MCF 10A (cell line): ENCODE measurements at regions not wholly inside any gene's neighbourhood (a gene's known extent, or its start where the extent isn't known, plus 50 kb on each side); places are given as distances from the start of the nearest gene placed in this dataset.
A peak's percentile ranks its signal among the peaks of the same experiment; 100 is the strongest.

ENCODE experiments used
- BruUV-seq: library from RNA; stranded (reverse); fragments of 400-500 nt; replicated peaks from 2 replicates; lab custom pipeline; 2021; lab: Mats Ljungman, UMichigan
- CTCF ChIA-PET: fragments of 300-600 bp; sonication (Branson Sonifier 250); formaldehyde crosslinking; extraction: SDS; loops from one replicate; lab custom pipeline; 2021; ENCODE audit warnings: antibody characterized with exemption, inconsistent platforms; lab: Yijun Ruan, JAX
- POLR2A ChIA-PET: fragments of 300-600, 350-650 bp; sonication (Branson Sonifier 250); formaldehyde crosslinking; extraction: SDS; loops from one replicate; lab custom pipeline; 2020; ENCODE audit warnings: antibody characterized with exemption, inconsistent platforms; lab: Yijun Ruan, JAX
- DNase-seq: peaks from one replicate; pipeline ENCODE4 v3.0.0-alpha.2; 2018; ENCODE audit not compliant: unreplicated experiment
- H3K27ac Mint-ChIP-seq: one replicate; pipeline ENCODE4 v1.8.0; 2022; ENCODE audit warnings: mild to moderate bottlenecking, low read depth, mixed read lengths; ENCODE audit not compliant: unreplicated experiment
- H3K27me3 Mint-ChIP-seq: one replicate; pipeline ENCODE4 v1.8.0; 2022; ENCODE audit warnings: mixed read lengths; ENCODE audit not compliant: insufficient read depth, unreplicated experiment
- H3K36me3 Mint-ChIP-seq: one replicate; pipeline ENCODE4 v1.8.0; 2022; ENCODE audit warnings: mild to moderate bottlenecking, moderate library complexity, mixed read lengths; ENCODE audit not compliant: insufficient read depth, unreplicated experiment
- H3K4me1 Mint-ChIP-seq: one replicate; pipeline ENCODE4 v1.8.0; 2022; ENCODE audit warnings: mixed read lengths; ENCODE audit not compliant: insufficient read depth, unreplicated experiment
- H3K4me3 Mint-ChIP-seq: one replicate; pipeline ENCODE4 v1.8.0; 2022; ENCODE audit warnings: mild to moderate bottlenecking, moderate library complexity, mixed read lengths; ENCODE audit not compliant: unreplicated experiment
- H3K9me3 Mint-ChIP-seq: one replicate; pipeline ENCODE4 v1.8.0; 2022; ENCODE audit warnings: mixed read lengths; ENCODE audit not compliant: unreplicated experiment
- CTCF ChIP-seq: fragments of 200-600 bp; IDR thresholded peaks from one replicate; pipeline ENCODE4 v1.8.0; 2022; ENCODE audit warnings: antibody characterized with exemption, mild to moderate bottlenecking; ENCODE audit not compliant: unreplicated experiment
- intact Hi-C: fragments of 100-400 bp; cut with micrococcal nuclease; formaldehyde crosslinking; loops from 2 replicates; pipeline ENCODE4 v1.14.1; 2022

- intact Hi-C loops, result no loop called here
- no TSS peak for BruUV-seq
- no peak overlapping the region for H3K27ac Mint-ChIP-seq
- no peaks in the 10 kb centered on the region for H3K36me3 Mint-ChIP-seq
- CTCF ChIA-PET, result interaction anchor here (0.6 to 1.4 kb wide), 2 partner anchors 10 to 437 kb away, joined by 3 to 5 read pairs; no protein-coding TSS in a partner anchor
- H3K4me1 Mint-ChIP-seq, result no peaks in the 10 kb centered on the region
- no peak for DNase-seq
- H3K27me3 Mint-ChIP-seq, result peaks cover 52% of the 10 kb centered on the region
- POLR2A ChIA-PET, result interaction anchor here (0.6 kb wide), 1 partner anchor 18 kb away, joined by 3 read pairs; no protein-coding TSS in a partner anchor
- H3K9me3 Mint-ChIP-seq, result no peaks in the 10 kb centered on the region
- no peak for TF ChIP-seq CTCF
- H3K4me3 Mint-ChIP-seq, result no peak overlapping the region
Measured at GRCh38 chr1:70518106-70518505, 107.0 kb downstream of the CTH start.

- DNase-seq, result peak; percentile 39
- POLR2A ChIA-PET, result no interaction called here
- no peaks in the 10 kb centered on the region for H3K4me1 Mint-ChIP-seq
- no peaks in the 10 kb centered on the region for H3K36me3 Mint-ChIP-seq
- BruUV-seq, result no TSS peak
- peaks cover 66% of the 10 kb centered on the region for H3K27me3 Mint-ChIP-seq
- H3K27ac Mint-ChIP-seq, result no peak overlapping the region
- TF ChIP-seq CTCF, result peak; percentile 41
- H3K9me3 Mint-ChIP-seq, result no peaks in the 10 kb centered on the region
- no peak overlapping the region for H3K4me3 Mint-ChIP-seq
- CTCF ChIA-PET, result interaction anchor here (0.6 to 4.2 kb wide), 29 partner anchors 8 to 970 kb away, joined by 3 to 50 read pairs (median 4); partner anchors contain the start of gene PTGER3
- intact Hi-C loops, result loop anchor here (1.0 to 2.0 kb wide), 2 partner anchors 368 to 522 kb away; no protein-coding TSS in a partner anchor
Measured at GRCh38 chr1:70528590-70529333, 117.7 kb downstream of the CTH start.

GRCh38 chr1:70536708-70537366 is 125.8 kb downstream of the CTH start:
- no peak for TF ChIP-seq CTCF
- Mint-ChIP-seq H3K27me3 (peaks cover 76% of the 10 kb centered on the region), H3K4me1 (no peaks in the 10 kb centered on the region), H3K36me3 (no peaks in the 10 kb centered on the region), H3K27ac (no peak overlapping the region), H3K9me3 (no peaks in the 10 kb centered on the region), H3K4me3 (no peak overlapping the region)
- DNase-seq, result no peak
- intact Hi-C loops, result no loop called here
- no TSS peak for BruUV-seq
- CTCF ChIA-PET, result no interaction called here
- POLR2A ChIA-PET, result no interaction called here

GRCh38 chr1:70537788-70538187 is 126.7 kb downstream of the CTH start:
- H3K4me3 Mint-ChIP-seq, result no peak overlapping the region
- no peaks in the 10 kb centered on the region for H3K9me3 Mint-ChIP-seq
- BruUV-seq, result no TSS peak
- H3K27me3 Mint-ChIP-seq, result peaks cover 74% of the 10 kb centered on the region
- TF ChIP-seq CTCF, result no peak
- H3K4me1 Mint-ChIP-seq, result no peaks in the 10 kb centered on the region
- H3K36me3 Mint-ChIP-seq, result no peaks in the 10 kb centered on the region
- ChIA-PET POLR2A (no interaction called here), CTCF (interaction anchor here (0.5 to 0.7 kb wide), 2 partner anchors 8 to 206 kb away, joined by 3 to 4 read pairs; no protein-coding TSS in a partner anchor)
- DNase-seq, result no peak
- H3K27ac Mint-ChIP-seq, result no peak overlapping the region
- intact Hi-C loops, result no loop called here
